RKO (cell line): ENCODE measurements at regions not wholly inside any gene's neighbourhood (a gene's known extent, or its start where the extent isn't known, plus 50 kb on each side); places are given as distances from the start of the nearest gene placed in this dataset.
"Not testable (repeated sequence)": the region's sequence is repeated elsewhere in the genome, so short reads cannot be mapped to it uniquely, and the experiment has no call there.

Source experiments
- DNase-seq: peaks from one replicate; pipeline ENCODE4 v3.0.0-alpha.2; 2016; ENCODE audit warnings: low spot score

GRCh38 chr1:73475316-73475870 is 722.6 kb downstream of the LRRIQ3 start:
- no peak for DNase-seq

DNA sequence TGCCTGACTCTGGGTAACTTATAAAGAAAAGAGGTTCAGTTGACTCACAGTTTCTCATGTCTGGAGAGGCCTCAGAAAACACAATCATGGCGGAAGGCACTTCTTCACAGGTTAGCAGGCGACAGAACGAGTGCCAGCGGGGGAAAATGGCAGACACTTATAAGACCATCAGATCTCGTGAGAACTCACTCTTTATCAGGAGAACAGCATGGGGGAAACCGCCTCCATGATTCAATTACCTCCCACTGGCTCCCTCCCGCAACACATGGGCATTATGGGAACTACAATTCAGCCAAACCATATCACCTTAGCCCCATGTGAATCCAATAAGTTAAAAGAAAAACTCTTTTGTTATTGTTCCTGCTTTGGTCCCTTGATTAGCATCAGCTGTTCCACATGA is 725.2 kb downstream of the LRRIQ3 start:
- DNase-seq = no peak

DNA sequence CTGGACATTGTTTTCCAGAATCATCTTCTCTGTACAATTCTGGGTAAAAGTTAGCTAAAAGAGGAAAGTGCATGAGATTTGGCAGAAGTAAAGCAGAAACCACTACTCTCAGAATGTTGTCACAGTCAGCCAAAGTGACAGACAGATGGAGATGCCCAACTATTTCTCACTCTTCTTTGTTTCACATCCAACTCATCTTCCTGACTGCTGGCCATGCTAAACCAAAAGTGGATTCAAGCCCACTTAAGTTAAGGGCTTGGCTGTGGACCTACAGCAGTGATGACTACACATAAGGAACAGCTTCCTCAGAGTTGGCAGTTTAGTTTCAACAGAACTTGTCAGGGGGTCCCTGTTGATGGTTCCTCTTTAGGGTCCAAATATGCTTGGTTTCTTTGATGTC is 730.2 kb downstream of the LRRIQ3 start:
- DNase-seq = no peak

- DNase-seq = no peak
Observed at GRCh38 chr1:73463873-73464272, 734.1 kb downstream of the LRRIQ3 start.

GRCh38 chr1:73452522-73452921 is 745.5 kb downstream of the LRRIQ3 start:
- DNase-seq = no peak

DNA sequence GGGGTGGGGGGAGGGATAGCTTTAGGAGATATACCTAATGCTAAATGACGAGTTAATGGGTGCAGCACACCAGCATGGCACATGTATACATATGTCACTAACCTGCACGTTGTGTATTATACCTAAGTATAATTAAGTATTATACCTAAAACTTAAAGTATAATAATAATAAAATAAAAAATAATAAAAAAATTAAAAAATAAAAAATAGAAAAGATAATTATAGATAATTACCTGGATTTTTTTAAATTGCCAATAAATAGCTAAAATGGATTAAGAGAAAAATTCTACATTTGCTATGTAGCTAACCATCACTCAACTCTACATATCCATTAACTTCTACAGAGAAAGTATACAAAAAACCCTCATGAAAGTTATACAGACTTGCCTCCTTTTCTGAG is 747.3 kb downstream of the LRRIQ3 start:
- DNase-seq = not testable (repeated sequence)

- no peak for DNase-seq
Observed at GRCh38 chr1:73411479-73411878, 786.5 kb downstream of the LRRIQ3 start.

- DNase-seq = no peak
Observed at GRCh38 chr1:73401666-73402065, 796.3 kb downstream of the LRRIQ3 start.

DNA sequence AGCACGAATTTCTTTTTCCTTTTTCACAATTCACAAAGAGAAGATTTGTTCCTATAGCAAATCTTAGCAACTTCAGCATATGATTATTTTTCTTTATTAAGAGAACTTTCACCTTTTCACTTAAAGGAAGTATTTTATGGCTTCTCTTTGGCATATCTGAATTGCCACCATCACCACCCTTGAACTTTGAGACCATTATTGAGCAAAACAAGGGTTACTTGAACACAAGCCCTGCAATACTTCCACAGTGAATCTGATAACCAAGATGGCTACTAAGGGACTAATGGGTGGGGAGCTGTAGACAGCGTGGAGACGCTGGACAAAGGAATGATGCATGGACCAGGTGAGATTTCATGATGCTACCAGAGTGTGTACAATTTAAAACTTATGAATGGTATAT is 815.0 kb downstream of the LRRIQ3 start:
- DNase-seq = no peak

GRCh38 chr1:73366734-73367413 is 831.1 kb downstream of the LRRIQ3 start:
- DNase-seq = no peak

DNA sequence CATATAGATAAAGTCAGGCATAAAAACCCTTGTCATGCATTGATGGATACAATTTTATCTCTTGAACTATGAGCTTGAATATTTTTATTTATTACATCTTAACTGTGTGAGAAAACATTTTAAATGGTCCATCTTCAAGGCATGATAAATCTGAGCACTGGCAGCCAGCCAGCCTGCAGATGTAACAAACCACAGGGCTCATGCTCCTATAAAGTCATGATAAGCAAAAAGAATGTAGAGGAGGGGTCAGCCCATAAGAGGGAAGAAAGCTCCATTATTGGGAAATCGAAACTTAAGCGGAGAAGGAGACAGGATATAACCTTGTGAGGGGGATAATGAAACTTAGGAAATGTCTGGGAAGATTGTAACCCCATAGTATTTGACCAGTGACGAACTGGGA is 839.0 kb downstream of the LRRIQ3 start:
- DNase-seq = no peak

- DNase-seq = no peak
Observed at GRCh38 chr1:73356485-73356884, 841.5 kb downstream of the LRRIQ3 start.

- no peak for DNase-seq
Observed at GRCh38 chr1:73343947-73344346, 854.0 kb downstream of the LRRIQ3 start.

DNA sequence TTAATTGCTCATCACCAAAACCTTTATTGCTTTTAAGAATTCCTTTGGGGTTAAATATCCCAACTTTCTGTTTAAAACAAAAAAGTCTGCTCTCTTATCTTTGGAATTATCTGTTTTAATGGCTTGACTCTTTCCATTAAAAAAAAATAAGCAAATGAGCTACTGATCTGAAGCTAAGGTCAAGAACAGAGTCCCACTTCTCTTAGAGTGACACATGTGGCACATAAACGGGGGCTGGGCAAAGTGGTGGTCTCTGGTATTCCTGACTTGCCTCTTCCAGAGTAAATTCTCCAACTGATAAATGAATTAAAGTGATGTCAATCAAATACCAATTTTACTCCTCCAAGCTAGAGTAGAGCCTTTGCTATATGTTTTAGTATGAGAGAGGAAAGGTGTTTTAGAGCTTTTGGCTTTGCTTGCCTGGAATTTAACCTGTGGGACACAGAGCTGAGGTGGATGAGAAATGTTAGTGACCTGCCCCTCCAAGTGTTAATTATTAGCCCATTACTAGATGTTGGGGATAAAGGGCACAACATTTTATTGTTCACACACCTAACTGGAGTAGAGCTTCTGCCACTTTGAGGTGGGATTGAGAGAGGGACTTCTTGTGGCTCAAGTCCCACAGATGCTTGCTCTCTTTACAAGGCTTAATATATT is 864.0 kb downstream of the LRRIQ3 start:
- DNase-seq = no peak

GRCh38 chr1:73331726-73332125 is 866.2 kb downstream of the LRRIQ3 start:
- no peak for DNase-seq

- no peak for DNase-seq
Observed at GRCh38 chr1:73327998-73328397, 870.0 kb downstream of the LRRIQ3 start.

GRCh38 chr1:73327180-73327793 is 870.7 kb downstream of the LRRIQ3 start:
- DNase-seq = no peak

- no peak for DNase-seq
Observed at GRCh38 chr1:73326663-73327062, 871.3 kb downstream of the LRRIQ3 start.

GRCh38 chr1:73310797-73311381 is 887.1 kb downstream of the LRRIQ3 start:
- DNase-seq = no peak

DNA sequence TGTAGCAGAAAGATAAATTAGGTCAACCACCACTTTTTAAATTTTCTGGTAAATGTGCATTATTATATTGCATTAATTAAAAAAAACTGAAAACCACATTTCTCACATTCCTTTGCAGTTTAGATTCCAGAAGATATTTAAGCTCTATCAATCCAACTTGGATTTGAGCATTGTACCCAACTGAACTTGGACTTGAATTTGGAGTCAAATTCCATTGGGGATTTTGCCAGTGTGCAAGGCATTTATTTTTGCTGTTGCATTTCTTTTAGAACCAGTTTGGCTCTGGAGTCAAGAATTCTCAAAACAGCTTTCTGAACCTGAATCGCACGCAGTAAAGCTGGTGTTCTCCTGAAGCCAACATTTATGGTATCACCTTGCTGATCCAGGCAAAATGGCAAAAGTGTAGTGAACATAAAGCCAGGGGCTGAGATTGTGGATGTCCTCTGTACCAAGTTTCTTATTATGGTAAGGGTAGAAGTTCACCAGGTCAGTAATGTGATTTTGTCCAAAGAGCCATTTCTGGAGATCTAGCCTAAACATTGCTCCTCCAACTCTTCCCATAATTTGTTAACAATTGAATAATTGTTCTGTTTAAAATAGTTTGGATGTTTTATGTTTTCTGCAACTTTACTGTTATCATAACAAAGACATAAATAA is 890.9 kb downstream of the LRRIQ3 start:
- no peak for DNase-seq

GRCh38 chr1:73273886-73274285 is 924.1 kb downstream of the LRRIQ3 start:
- no peak for DNase-seq

- not testable (repeated sequence) for DNase-seq
Observed at GRCh38 chr1:73245196-73245595, 952.8 kb downstream of the LRRIQ3 start.
